Memory B cell (primary cell): ENCODE measurements at regions not wholly inside any gene's neighbourhood (a gene's known extent, or its start where the extent isn't known, plus 50 kb on each side); places are given as distances from the start of the nearest gene placed in this dataset.

Source experiments
- ATAC-seq: fragments of 150-1000 bp; cut with Tn5 transposase; 2 replicates; pipeline ENCODE4 v1.10.0; 2021; ENCODE audit warnings: low read depth, mild to moderate bottlenecking, moderate library complexity
- DNase-seq, 2 donors: peaks; one replicate each; pipeline ENCODE4 v3.0.0; 2022; ENCODE audit warnings: low spot score in 2 of 2
- H3K27ac Mint-ChIP-seq: one replicate; pipeline ENCODE4 v1.8.0; 2022; ENCODE audit warnings: mild to moderate bottlenecking, moderate library complexity, mixed read lengths
- H3K27me3 Mint-ChIP-seq: one replicate; pipeline ENCODE4 v1.8.0; 2022; ENCODE audit warnings: mixed read lengths
- H3K36me3 Mint-ChIP-seq: one replicate; pipeline ENCODE4 v1.8.0; 2022; ENCODE audit warnings: mild to moderate bottlenecking, mixed read lengths
- H3K4me1 Mint-ChIP-seq: one replicate; pipeline ENCODE4 v1.8.0; 2022; ENCODE audit warnings: mixed read lengths
- H3K4me3 Mint-ChIP-seq: one replicate; pipeline ENCODE4 v1.8.0; 2022; ENCODE audit warnings: mild to moderate bottlenecking, moderate library complexity, mixed read lengths
- H3K9me3 Mint-ChIP-seq: one replicate; pipeline ENCODE4 v1.8.0; 2022; ENCODE audit warnings: mixed read lengths

DNA sequence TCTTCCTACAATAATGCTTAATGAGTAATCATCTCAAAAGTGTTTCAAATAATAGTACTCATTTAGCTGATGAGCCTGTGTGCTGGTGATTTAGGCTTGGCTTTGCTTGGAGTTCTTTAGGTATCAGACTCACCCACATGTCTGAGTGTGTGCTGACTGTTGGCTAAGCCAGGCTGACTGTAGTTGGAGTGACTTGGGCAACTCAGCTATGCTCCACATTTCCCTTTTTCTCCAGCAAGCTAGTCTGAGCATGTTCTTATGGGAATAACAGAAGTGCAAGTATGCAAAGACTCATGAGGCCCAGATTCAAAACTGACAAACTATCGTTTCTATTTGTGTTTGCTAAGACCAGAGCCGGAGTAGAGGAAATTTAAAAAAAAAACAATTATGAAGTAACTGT, 99.0 kb upstream of the ADGRL4 start:
- DNase-seq (no peak), ATAC-seq (no peak)
- Mint-ChIP-seq H3K9me3 (no peaks in the 10 kb centered on the region), H3K27ac (no peak overlapping the region), H3K4me3 (no peak overlapping the region), H3K36me3 (no peaks in the 10 kb centered on the region), H3K4me1 (no peaks in the 10 kb centered on the region), H3K27me3 (no peaks in the 10 kb centered on the region)

DNA sequence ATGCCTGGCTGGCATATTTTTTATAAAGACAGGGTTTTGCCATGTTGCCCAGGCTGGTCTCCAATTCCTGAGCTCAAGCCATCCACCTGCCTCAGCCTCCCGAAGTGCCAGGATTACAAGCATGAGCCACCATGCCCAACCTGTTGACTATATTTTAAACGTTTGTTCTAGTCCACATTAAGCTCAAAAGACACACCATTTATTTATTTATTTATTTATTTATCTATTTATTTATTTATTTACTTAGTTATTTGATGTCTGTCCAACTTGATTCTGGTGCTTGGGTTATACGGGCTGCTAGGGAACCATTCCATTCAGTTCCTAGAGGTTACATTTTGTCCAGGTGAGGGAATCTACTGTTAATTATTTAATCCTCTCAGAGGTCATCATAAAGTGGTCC, 98.1 kb upstream of the ADGRL4 start:
- Mint-ChIP-seq H3K27ac (no peak overlapping the region), H3K4me1 (no peaks in the 10 kb centered on the region), H3K4me3 (no peak overlapping the region), H3K9me3 (no peaks in the 10 kb centered on the region), H3K27me3 (no peaks in the 10 kb centered on the region), H3K36me3 (no peaks in the 10 kb centered on the region)
- DNase-seq = no peak
- no peak for ATAC-seq

DNA sequence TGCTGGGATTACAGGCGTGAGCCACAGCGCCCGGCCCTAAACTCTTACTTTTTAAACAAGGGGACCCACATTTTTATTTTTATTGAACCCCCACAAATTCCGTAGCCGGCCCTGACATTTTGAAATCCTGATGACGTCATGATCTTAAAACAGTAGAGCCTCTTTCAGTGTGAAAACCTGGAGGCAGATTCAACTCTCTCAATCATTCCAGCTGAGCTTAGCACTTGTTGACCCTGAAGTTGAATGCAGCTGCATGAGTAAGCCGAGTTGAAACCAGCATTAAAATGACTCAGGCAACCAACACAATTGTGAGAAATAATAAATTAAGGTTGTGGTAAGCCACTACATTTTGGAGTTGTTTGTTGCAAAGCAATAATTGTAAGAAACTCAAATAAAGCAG, 93.9 kb upstream of the ADGRL4 start:
- H3K4me1 Mint-ChIP-seq = no peaks in the 10 kb centered on the region
- H3K4me3 Mint-ChIP-seq = no peak overlapping the region
- ATAC-seq (no peak), DNase-seq (no peak)
- H3K9me3 Mint-ChIP-seq = peaks cover 3% of the 10 kb centered on the region
- H3K27me3 Mint-ChIP-seq = no peaks in the 10 kb centered on the region
- no peaks in the 10 kb centered on the region for H3K36me3 Mint-ChIP-seq
- no peak overlapping the region for H3K27ac Mint-ChIP-seq

DNA sequence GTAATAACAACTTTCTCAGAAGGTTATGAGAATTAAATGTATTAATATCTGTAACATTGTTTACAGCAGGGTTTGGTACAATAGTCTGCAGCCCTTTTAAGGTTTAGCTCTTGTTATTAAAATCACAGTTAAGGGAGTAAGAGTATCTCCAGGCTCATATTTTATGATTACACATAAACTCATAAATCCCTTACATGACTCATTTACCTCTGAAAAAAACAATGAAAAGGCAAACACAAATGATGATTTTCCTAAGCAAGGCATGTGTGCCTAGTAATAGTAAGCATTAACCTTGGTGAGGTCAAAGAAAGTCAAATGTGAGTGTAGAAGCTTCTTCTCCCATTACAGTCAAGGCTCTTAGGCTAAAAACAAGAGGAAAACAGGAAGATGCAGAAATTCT, 84.5 kb upstream of the ADGRL4 start:
- Mint-ChIP-seq H3K4me3 (no peak overlapping the region), H3K4me1 (no peaks in the 10 kb centered on the region), H3K36me3 (no peaks in the 10 kb centered on the region), H3K9me3 (no peaks in the 10 kb centered on the region), H3K27ac (no peak overlapping the region), H3K27me3 (no peaks in the 10 kb centered on the region)
- DNase-seq (no peak), ATAC-seq (no peak)

DNA sequence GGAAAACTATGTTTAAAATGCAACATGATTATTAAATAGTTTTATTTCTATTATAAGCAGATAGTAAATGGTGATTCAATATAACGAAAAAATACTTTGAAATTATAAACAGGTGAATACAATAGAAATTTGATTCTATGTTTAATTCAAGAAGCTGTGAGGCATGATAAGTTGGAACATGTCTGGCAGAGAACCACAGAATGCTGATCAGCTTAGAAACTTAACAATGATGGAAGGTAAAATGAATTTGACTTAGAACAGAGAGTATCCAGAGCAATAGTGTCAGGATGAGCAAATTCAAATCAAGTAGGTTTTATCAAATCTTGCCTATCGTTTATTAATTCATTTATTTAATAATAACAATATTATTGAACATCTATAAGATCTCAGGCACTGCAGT, 83.4 kb upstream of the ADGRL4 start:
- DNase-seq (no peak), ATAC-seq (no peak)
- H3K4me1 Mint-ChIP-seq = no peaks in the 10 kb centered on the region
- H3K27ac Mint-ChIP-seq = no peak overlapping the region
- no peaks in the 10 kb centered on the region for H3K9me3 Mint-ChIP-seq
- no peaks in the 10 kb centered on the region for H3K27me3 Mint-ChIP-seq
- no peaks in the 10 kb centered on the region for H3K36me3 Mint-ChIP-seq
- no peak overlapping the region for H3K4me3 Mint-ChIP-seq

DNA sequence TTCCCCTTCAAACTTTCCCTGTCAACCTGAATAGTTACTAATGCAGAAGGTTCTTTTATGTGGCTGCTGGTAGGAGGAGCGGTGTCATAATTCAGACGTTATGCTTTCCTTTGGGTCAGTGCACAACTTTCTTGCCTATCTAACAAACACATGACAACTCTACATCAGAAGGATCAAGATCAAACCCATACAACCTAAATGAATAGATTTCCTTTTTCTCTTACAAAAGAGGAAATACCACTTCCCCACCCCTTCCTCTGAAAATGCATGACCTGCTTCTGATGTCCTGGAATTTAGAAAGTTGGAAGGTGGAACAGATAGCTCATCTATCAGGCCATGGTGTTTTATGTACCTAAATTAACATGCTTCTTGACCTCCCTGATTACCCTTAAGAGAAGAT, 75.7 kb upstream of the ADGRL4 start:
- H3K4me3 Mint-ChIP-seq = no peak overlapping the region
- no peaks in the 10 kb centered on the region for H3K27me3 Mint-ChIP-seq
- H3K27ac Mint-ChIP-seq = no peak overlapping the region
- no peaks in the 10 kb centered on the region for H3K4me1 Mint-ChIP-seq
- ATAC-seq (no peak), DNase-seq (no peak)
- no peaks in the 10 kb centered on the region for H3K9me3 Mint-ChIP-seq
- H3K36me3 Mint-ChIP-seq = no peaks in the 10 kb centered on the region

DNA sequence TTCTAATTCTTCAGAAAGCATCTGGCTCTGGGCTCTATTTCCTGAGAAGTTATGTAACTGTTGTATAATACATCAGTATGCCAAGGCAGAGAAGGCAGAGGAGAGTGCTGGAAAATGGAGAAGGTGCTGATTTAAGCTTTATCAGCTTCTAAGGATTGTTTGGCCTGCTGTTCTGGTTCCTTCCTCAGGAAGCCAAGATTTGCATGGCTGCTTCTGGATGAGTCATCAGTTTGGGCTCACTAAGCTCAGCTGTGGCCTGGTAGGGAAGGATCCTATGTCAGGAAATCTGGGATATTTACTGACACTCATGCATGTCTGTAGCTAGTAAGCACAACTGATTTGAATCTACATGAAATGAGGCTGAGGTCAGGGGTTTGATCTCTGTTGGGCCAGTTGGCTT, 73.2 kb upstream of the ADGRL4 start:
- H3K27ac Mint-ChIP-seq = no peak overlapping the region
- no peak overlapping the region for H3K4me3 Mint-ChIP-seq
- H3K27me3 Mint-ChIP-seq = no peaks in the 10 kb centered on the region
- no peaks in the 10 kb centered on the region for H3K4me1 Mint-ChIP-seq
- H3K36me3 Mint-ChIP-seq = no peaks in the 10 kb centered on the region
- no peak for DNase-seq
- no peaks in the 10 kb centered on the region for H3K9me3 Mint-ChIP-seq
- ATAC-seq = no peak

DNA sequence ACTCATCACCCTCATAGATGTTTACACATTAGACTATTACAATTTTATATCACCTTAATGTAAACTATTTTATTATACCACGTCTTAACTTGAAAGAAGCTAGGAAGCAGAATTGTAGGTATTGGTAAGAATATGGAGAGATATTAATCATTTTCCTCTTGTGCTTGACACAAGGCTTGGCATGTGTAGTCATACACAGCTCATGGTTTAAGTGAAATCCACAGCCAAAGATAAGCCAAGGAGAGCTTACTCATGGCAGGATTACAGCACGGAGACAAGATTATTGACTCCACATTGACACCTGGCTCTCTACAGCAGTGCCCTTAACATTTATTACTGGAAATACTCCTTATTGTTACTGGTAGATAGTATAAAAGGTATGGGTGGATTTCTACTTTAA, 68.4 kb upstream of the ADGRL4 start:
- ATAC-seq = no peak
- no peak for DNase-seq
- no peak overlapping the region for H3K27ac Mint-ChIP-seq
- no peaks in the 10 kb centered on the region for H3K36me3 Mint-ChIP-seq
- no peaks in the 10 kb centered on the region for H3K27me3 Mint-ChIP-seq
- H3K4me1 Mint-ChIP-seq = no peaks in the 10 kb centered on the region
- no peak overlapping the region for H3K4me3 Mint-ChIP-seq
- H3K9me3 Mint-ChIP-seq = no peaks in the 10 kb centered on the region

DNA sequence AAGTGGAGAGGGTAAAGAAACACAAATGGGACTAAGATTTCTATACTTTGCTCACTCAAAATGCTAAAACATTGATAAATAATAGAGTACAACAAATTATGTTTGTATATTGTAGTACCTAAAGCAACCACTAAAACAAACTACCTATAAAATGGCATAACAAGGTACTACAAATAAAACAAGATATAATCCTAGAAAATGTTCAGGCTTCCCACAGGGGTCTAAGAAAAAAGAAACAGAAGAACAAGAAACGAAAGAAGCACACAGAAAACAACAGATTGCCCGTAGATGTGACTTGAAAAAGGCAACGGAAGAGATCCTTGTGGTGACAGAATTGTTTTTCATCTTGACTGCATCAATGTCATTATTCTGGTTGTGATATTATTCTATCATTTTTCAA, 63.3 kb upstream of the ADGRL4 start:
- H3K36me3 Mint-ChIP-seq = no peaks in the 10 kb centered on the region
- no peak for ATAC-seq
- no peaks in the 10 kb centered on the region for H3K4me1 Mint-ChIP-seq
- no peak overlapping the region for H3K27ac Mint-ChIP-seq
- peaks cover 2% of the 10 kb centered on the region for H3K9me3 Mint-ChIP-seq
- no peak for DNase-seq
- no peaks in the 10 kb centered on the region for H3K27me3 Mint-ChIP-seq
- no peak overlapping the region for H3K4me3 Mint-ChIP-seq

DNA sequence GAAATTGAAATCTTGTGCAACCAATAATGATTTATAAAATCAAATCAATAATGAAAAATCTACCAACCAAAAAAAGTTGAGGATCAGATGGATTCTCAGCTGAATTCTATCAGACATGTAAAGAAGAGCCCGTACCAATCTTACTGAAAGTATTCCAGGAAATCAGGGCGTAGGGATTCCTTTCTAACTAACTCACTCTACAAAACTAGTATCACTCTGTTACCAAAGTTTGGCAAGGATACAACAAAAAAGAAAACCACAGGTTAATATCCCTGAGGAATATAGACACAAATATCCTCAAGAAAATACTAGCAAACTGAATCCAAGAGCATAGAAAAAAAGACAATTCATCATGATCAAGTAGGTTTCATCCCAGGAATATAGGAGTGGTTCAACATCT, 52.8 kb upstream of the ADGRL4 start:
- Mint-ChIP-seq H3K36me3 (no peaks in the 10 kb centered on the region), H3K27ac (no peak overlapping the region), H3K9me3 (peaks cover 6% of the 10 kb centered on the region), H3K27me3 (no peaks in the 10 kb centered on the region), H3K4me1 (no peaks in the 10 kb centered on the region), H3K4me3 (no peak overlapping the region)
- no peak for DNase-seq
- ATAC-seq = no peak
